CD14-positive monocyte (primary cell): ENCODE measurements at regions not wholly inside any gene's neighbourhood (a gene's known extent, or its start where the extent isn't known, plus 50 kb on each side); places are given as distances from the start of the nearest gene placed in this dataset.

Experiments
- DNase-seq, 3 donors: peaks; one replicate each; pipeline ENCODE4 v3.0.0-alpha.2; 2011 to 2022
- H2AFZ ChIP-seq: 2 replicates; pipeline ENCODE4 v1.6.0; 2012; ENCODE audit warnings: mild to moderate bottlenecking, low read depth, low read length, inconsistent platforms; ENCODE audit not compliant: insufficient read depth, poor library complexity, severe bottlenecking
- H3K27ac ChIP-seq, 2 donors: 1 replicate in 1 of 2; 2 replicates in 1 of 2; pipeline ENCODE4 v1.5.1; 2012 to 2013; ENCODE audit warnings: low read length in 2 of 2, control low read depth in 1 of 2, inconsistent platforms in 1 of 2, low read depth in 1 of 2, mild to moderate bottlenecking in 1 of 2
- H3K27me3 ChIP-seq, 2 donors: one replicate each; pipeline versions ENCODE4 v1.6.0 to v1.6.1; 2011 to 2013; ENCODE audit warnings: low read length in 2 of 2; ENCODE audit not compliant: control insufficient read depth in 2 of 2, insufficient read depth in 2 of 2
- H3K36me3 ChIP-seq, 2 donors: replicated peaks in 1 of 2; 1 replicate in 1 of 2; 2 replicates in 1 of 2; pipeline versions ENCODE4 v1.5.1 to v1.6.1; 2012 to 2013; ENCODE audit warnings: low read length in 2 of 2, control low read depth in 1 of 2, inconsistent platforms in 1 of 2, mild to moderate bottlenecking in 1 of 2; ENCODE audit not compliant: insufficient read depth in 2 of 2, control insufficient read depth in 1 of 2
- H3K4me1 ChIP-seq, 2 donors: 1 replicate in 1 of 2; 2 replicates in 1 of 2; pipeline versions ENCODE4 v1.5.1 to v1.6.1; 2012 to 2013; ENCODE audit warnings: low read length in 2 of 2, control low read depth in 1 of 2, inconsistent platforms in 1 of 2, mild to moderate bottlenecking in 1 of 2, moderate library complexity in 1 of 2; ENCODE audit not compliant: insufficient read depth in 2 of 2, control insufficient read depth in 1 of 2
- H3K4me2 ChIP-seq: replicated peaks from 2 replicates; pipeline ENCODE3; 2012; ENCODE audit warnings: low read length, moderate library complexity, mild to moderate bottlenecking; ENCODE audit not compliant: poor library complexity, severe bottlenecking; ENCODE audit errors: extremely low read depth
- H3K4me3 ChIP-seq, 3 experiments: fragments of 200-600 bp in 1 of 3; sonication (generic) in 1 of 3; replicated peaks in 1 of 3; 1 replicate in 2 of 3; 2 replicates in 1 of 3; pipeline ENCODE4 v1.5.1; 2011 to 2013; ENCODE audit warnings: low read length in 3 of 3, mild to moderate bottlenecking in 3 of 3, control low read depth in 2 of 3, low read depth in 2 of 3, inconsistent platforms in 1 of 3, moderate library complexity in 1 of 3
- H3K79me2 ChIP-seq: 2 replicates; pipeline ENCODE4 v1.6.0; 2012; ENCODE audit warnings: mild to moderate bottlenecking, control low read depth, inconsistent platforms, low read length, moderate library complexity; ENCODE audit not compliant: insufficient read depth
- H3K9ac ChIP-seq: 2 replicates; pipeline ENCODE4 v1.6.0; 2017; ENCODE audit warnings: low read length, mild to moderate bottlenecking; ENCODE audit not compliant: insufficient read depth, poor library complexity, severe bottlenecking
- H3K9me3 ChIP-seq, 2 donors: replicated peaks in 1 of 2; 1 replicate in 1 of 2; 2 replicates in 1 of 2; pipeline versions ENCODE4 v1.5.1 to v1.6.1; 2012 to 2013; ENCODE audit warnings: low read length in 2 of 2, control low read depth in 1 of 2; ENCODE audit not compliant: control insufficient read depth in 1 of 2, insufficient read depth in 1 of 2
- H4K20me1 ChIP-seq: 2 replicates; pipeline ENCODE4 v1.6.0; 2012; ENCODE audit warnings: mild to moderate bottlenecking, low read length, control low read depth, moderate library complexity; ENCODE audit not compliant: insufficient read depth
- H3K27ac Mint-ChIP-seq, 7 donors: one replicate each; pipeline ENCODE4 v1.8.0; 2020; ENCODE audit warnings: mild to moderate bottlenecking in 7 of 7, mixed read lengths in 7 of 7, moderate library complexity in 6 of 7, inconsistent platforms in 2 of 7
- H3K27me3 Mint-ChIP-seq, 3 donors: one replicate each; pipeline ENCODE4 v1.8.0; 2021 to 2022; ENCODE audit warnings: low read depth in 3 of 3, mild to moderate bottlenecking in 3 of 3, mixed read lengths in 3 of 3, moderate library complexity in 3 of 3, inconsistent platforms in 1 of 3
- H3K36me3 Mint-ChIP-seq, 2 donors: one replicate each; pipeline ENCODE4 v1.8.0; 2020; ENCODE audit warnings: mixed read lengths in 2 of 2, inconsistent platforms in 1 of 2, mild to moderate bottlenecking in 1 of 2
- H3K4me1 Mint-ChIP-seq: one replicate; pipeline ENCODE4 v1.8.0; 2020; ENCODE audit warnings: mild to moderate bottlenecking, mixed read lengths
- H3K4me3 Mint-ChIP-seq, 2 donors: one replicate each; pipeline ENCODE4 v1.8.0; 2020; ENCODE audit warnings: mild to moderate bottlenecking in 2 of 2, mixed read lengths in 2 of 2, moderate library complexity in 1 of 2
- H3K9me3 Mint-ChIP-seq, 7 donors: one replicate each; pipeline ENCODE4 v1.8.0; 2020 to 2022; ENCODE audit warnings: mixed read lengths in 7 of 7, mild to moderate bottlenecking in 6 of 7, moderate library complexity in 6 of 7, inconsistent platforms in 2 of 7
- CTCF ChIP-seq: fragments of 200-600 bp; IDR thresholded peaks from one replicate; pipeline ENCODE4 v1.8.0; 2022; ENCODE audit warnings: antibody characterized with exemption, mild to moderate bottlenecking
- WGBS: methylation state at CpG from one replicate; pipeline ENCODE4 v1.1.5; 2013; ENCODE audit warnings: missing lambda C conversion rate; ENCODE audit not compliant: insufficient coverage; 5-methylcytosine and 5-hydroxymethylcytosine counted together
- intact Hi-C, 2 donors: fragments of 100-400 bp; cut with micrococcal nuclease; formaldehyde crosslinking; loops; one replicate each; pipeline versions ENCODE4 v1.15.0 to v1.15.1; 2023

GRCh38 chrX:1072637-1073377, 139.6 kb downstream of the CRLF2 start:
- no peak for TF ChIP-seq CTCF
- Histone ChIP-seq H3K4me2 (no peak overlapping the region), H4K20me1 (no peaks in the 10 kb centered on the region), H3K36me3 (no peaks in the 10 kb centered on the region), H3K4me3 (no peak overlapping the region), H3K79me2 (no peaks in the 10 kb centered on the region), H3K9ac (no peak overlapping the region), H3K4me1 (no peaks in the 10 kb centered on the region), H3K9me3 (peaks cover 7% of the 10 kb centered on the region in 2 donors), H2AFZ (no peak overlapping the region), H3K27ac (no peak overlapping the region), H3K27me3 (no peaks in the 10 kb centered on the region)
- Mint-ChIP-seq H3K4me1 (peaks cover 5% of the 10 kb centered on the region), H3K9me3 (peaks cover 11 to 22% (median 14%) of the 10 kb centered on the region in 7 donors), H3K36me3 (no peaks in the 10 kb centered on the region), H3K27me3 (peaks cover 14 to 24% (median 20%) of the 10 kb centered on the region in 3 donors), H3K27ac (no peak overlapping the region), H3K4me3 (no peak overlapping the region)
- WGBS, result 98% methylated on average over 15 of the region's 24 CpGs
- intact Hi-C loops, result no loop called here
- DNase-seq, result no peak

- no peaks in the 10 kb centered on the region for H3K79me2 ChIP-seq
- 100% methylated on average over 4 of the region's 9 CpGs for WGBS
- Mint-ChIP-seq H3K27ac (no peak overlapping the region), H3K9me3 (peaks cover 11 to 22% (median 14%) of the 10 kb centered on the region in 7 donors), H3K36me3 (no peaks in the 10 kb centered on the region), H3K27me3 (peaks cover 5 to 15% (median 6%) of the 10 kb centered on the region in 3 donors), H3K4me1 (no peaks in the 10 kb centered on the region), H3K4me3 (no peak overlapping the region)
- no peak for DNase-seq
- H4K20me1 ChIP-seq, result no peaks in the 10 kb centered on the region
- H3K4me3 ChIP-seq, result no peak overlapping the region
- intact Hi-C loops, result no loop called here
- H3K9ac ChIP-seq, result no peak overlapping the region
- H2AFZ ChIP-seq, result no peak overlapping the region
- peaks cover 7% of the 10 kb centered on the region in 2 donors for H3K9me3 ChIP-seq
- no peak for TF ChIP-seq CTCF
- no peak overlapping the region for H3K27ac ChIP-seq
- no peaks in the 10 kb centered on the region for H3K4me1 ChIP-seq
- no peaks in the 10 kb centered on the region for H3K36me3 ChIP-seq
- H3K27me3 ChIP-seq, result no peaks in the 10 kb centered on the region
- no peak overlapping the region for H3K4me2 ChIP-seq
These were observed 141.1 kb downstream of the CRLF2 start for GRCh38 chrX:1071351-1071750.
